H1 (cell line): ENCODE measurements at regions not wholly inside any gene's neighbourhood (a gene's known extent, or its start where the extent isn't known, plus 50 kb on each side); places are given as distances from the start of the nearest gene placed in this dataset.

ENCODE experiments used
- CTCF ChIA-PET: fragments of 300-600 bp; sonication (Branson Sonifier 250); formaldehyde crosslinking; loops from one replicate; lab custom pipeline; 2021; ENCODE audit not compliant: partially characterized antibody; lab: Charles Lee
- POLR2A ChIA-PET: fragments of 300-600 bp; sonication (Branson Sonifier 250); formaldehyde crosslinking; loops from one replicate; lab custom pipeline; 2021; ENCODE audit warnings: inconsistent platforms; ENCODE audit not compliant: partially characterized antibody; lab: Charles Lee
- DNase-seq, 2 experiments: peaks; one replicate each; pipeline versions ENCODE4 v3.0.0 to v3.0.0-alpha.2; 2010 to 2022; ENCODE audit warnings: low spot score in 2 of 2, low read depth in 1 of 2, mixed read lengths in 1 of 2
- FAIRE-seq: peaks from 2 replicates; lab custom pipeline; 2011; peaks lifted over from hg19 to GRCh38; lab: Jason Lieb, UNC
- H2AFZ ChIP-seq: 2 replicates; pipeline ENCODE4 v1.8.1; 2012; ENCODE audit warnings: low read length, inconsistent platforms
- H2AK5ac ChIP-seq: 2 replicates; pipeline ENCODE4 v1.6.1; 2013; ENCODE audit warnings: low read depth, low read length
- H2BK120ac ChIP-seq: replicated peaks from 2 replicates; pipeline ENCODE3; 2013; ENCODE audit warnings: low read depth, low read length, inconsistent platforms
- H2BK12ac ChIP-seq: 2 replicates; pipeline ENCODE4 v1.6.1; 2013; ENCODE audit warnings: low read depth, low read length
- H2BK15ac ChIP-seq: 2 replicates; pipeline ENCODE4 v1.6.1; 2013; ENCODE audit warnings: low read length
- H2BK20ac ChIP-seq: 2 replicates; pipeline ENCODE4 v1.6.1; 2013; ENCODE audit warnings: low read length
- H2BK5ac ChIP-seq: 2 replicates; pipeline ENCODE4 v1.6.1; 2013; ENCODE audit warnings: low read depth, low read length
- H3K14ac ChIP-seq: 2 replicates; pipeline ENCODE4 v1.6.1; 2013; ENCODE audit warnings: inconsistent platforms; ENCODE audit not compliant: insufficient read length
- H3K18ac ChIP-seq: 2 replicates; pipeline ENCODE4 v1.6.1; 2013; ENCODE audit warnings: low read length; ENCODE audit errors: extremely low read depth
- H3K23ac ChIP-seq: 2 replicates; pipeline ENCODE4 v1.6.1; 2013; ENCODE audit warnings: inconsistent platforms; ENCODE audit not compliant: insufficient read length
- H3K23me2 ChIP-seq: 2 replicates; pipeline ENCODE4 v1.6.1; 2013; ENCODE audit warnings: low read depth, low read length
- H3K27ac ChIP-seq: 2 replicates; pipeline ENCODE4 v1.6.1; 2011; ENCODE audit warnings: low read depth, low read length, inconsistent platforms
- H3K27me3 ChIP-seq, 4 experiments: replicated peaks in 1 of 4; 1 replicate in 1 of 4; 2 replicates in 3 of 4; pipeline versions ENCODE4 v1.6.1 to v1.8.1; 2011 to 2013; ENCODE audit warnings: low read length in 3 of 4, mild to moderate bottlenecking in 3 of 4, inconsistent platforms in 2 of 4, mixed read lengths in 2 of 4, moderate library complexity in 1 of 4; ENCODE audit not compliant: control insufficient read depth in 3 of 4, insufficient read depth in 3 of 4; ENCODE audit errors: extremely low read depth in 1 of 4
- H3K36me3 ChIP-seq, 4 experiments: 2 replicates each; pipeline versions ENCODE4 v1.6.1 to v1.8.1; 2011 to 2013; ENCODE audit warnings: mild to moderate bottlenecking in 4 of 4, low read length in 3 of 4, moderate library complexity in 2 of 4, control low read depth in 1 of 4, inconsistent platforms in 1 of 4; ENCODE audit not compliant: insufficient read depth in 4 of 4, control insufficient read depth in 2 of 4
- H3K4ac ChIP-seq: replicated peaks from 2 replicates; pipeline ENCODE3; 2013; ENCODE audit warnings: low read length, low read depth, mixed read lengths, inconsistent platforms; ENCODE audit not compliant: insufficient read length
- H3K4me1 ChIP-seq, 4 experiments: replicated peaks in 1 of 4; 1 replicate in 1 of 4; 2 replicates in 3 of 4; pipeline versions ENCODE4 v1.6.1 to v1.8.1; 2011 to 2013; ENCODE audit warnings: low read length in 3 of 4, inconsistent platforms in 2 of 4, mixed read lengths in 1 of 4; ENCODE audit not compliant: insufficient read depth in 4 of 4, control insufficient read depth in 3 of 4
- H3K4me2 ChIP-seq, 2 experiments: 2 replicates each; pipeline versions ENCODE4 v1.6.1 to v1.8.1; 2011 to 2013; ENCODE audit warnings: low read depth in 2 of 2, low read length in 2 of 2, control low read depth in 1 of 2, inconsistent platforms in 1 of 2, mild to moderate bottlenecking in 1 of 2; ENCODE audit not compliant: insufficient read depth in 1 of 2
- H3K4me3 ChIP-seq, 4 experiments: fragments of 200-600, 300-600 bp in 1 of 4; sonication (generic), shearing (Covaris generic), sonication (Bioruptor Twin) in 1 of 4; 2 replicates each; pipeline versions ENCODE4 v1.5.1 to v1.8.1; 2011 to 2016; ENCODE audit warnings: low read length in 4 of 4, low read depth in 3 of 4, control low read depth in 2 of 4, inconsistent platforms in 2 of 4, mild to moderate bottlenecking in 2 of 4, mixed read lengths in 1 of 4, moderate library complexity in 1 of 4; ENCODE audit not compliant: insufficient read depth in 2 of 4; ENCODE audit errors: extremely low read depth in 1 of 4
- H3K56ac ChIP-seq: replicated peaks from 2 replicates; pipeline ENCODE3; 2013; ENCODE audit warnings: low read depth, mild to moderate bottlenecking, mixed read lengths, low read length, inconsistent platforms; ENCODE audit not compliant: insufficient read length
- H3K79me1 ChIP-seq: 2 replicates; pipeline ENCODE4 v1.6.1; 2013; ENCODE audit warnings: low read depth, low read length, control low read depth
- H3K79me2 ChIP-seq, 2 experiments: 2 replicates each; pipeline versions ENCODE4 v1.6.1 to v1.8.1; 2012 to 2013; ENCODE audit warnings: low read length in 2 of 2, mild to moderate bottlenecking in 2 of 2, inconsistent platforms in 1 of 2; ENCODE audit not compliant: insufficient read depth in 2 of 2, control insufficient read depth in 1 of 2
- H3K9ac ChIP-seq, 4 experiments: replicated peaks in 1 of 4; 1 replicate in 1 of 4; 2 replicates in 3 of 4; pipeline versions ENCODE4 v1.6.1 to v1.8.1; 2011 to 2013; ENCODE audit warnings: low read depth in 3 of 4, low read length in 3 of 4, control low read depth in 2 of 4, mild to moderate bottlenecking in 2 of 4, moderate library complexity in 2 of 4, inconsistent platforms in 1 of 4; ENCODE audit errors: extremely low read depth in 1 of 4
- H3K9me3 ChIP-seq, 2 experiments: 2 replicates each; pipeline versions ENCODE4 v1.6.1 to v1.8.1; 2012 to 2013; ENCODE audit warnings: mild to moderate bottlenecking in 2 of 2, moderate library complexity in 2 of 2, control low read depth in 1 of 2, inconsistent platforms in 1 of 2, low read depth in 1 of 2, low read length in 1 of 2, mixed read lengths in 1 of 2; ENCODE audit not compliant: insufficient read depth in 2 of 2
- H4K20me1 ChIP-seq, 2 experiments: replicated peaks in 1 of 2; 2 replicates each; pipeline versions ENCODE3 to v1.8.1; 2011 to 2013; ENCODE audit warnings: inconsistent platforms in 2 of 2, low read length in 2 of 2, mild to moderate bottlenecking in 1 of 2; ENCODE audit not compliant: insufficient read depth in 2 of 2, control insufficient read depth in 1 of 2
- H4K5ac ChIP-seq: 2 replicates; pipeline ENCODE4 v1.6.1; 2013; ENCODE audit warnings: low read length, low read depth, mixed read lengths, inconsistent platforms; ENCODE audit not compliant: insufficient read length
- H4K8ac ChIP-seq: 2 replicates; pipeline ENCODE4 v1.8.0; 2013; ENCODE audit warnings: mild to moderate bottlenecking, moderate library complexity, low read length, inconsistent platforms; ENCODE audit not compliant: insufficient read depth; ENCODE audit errors: extremely low read depth
- H4K91ac ChIP-seq: replicated peaks from 2 replicates; pipeline ENCODE3; 2013; ENCODE audit warnings: low read length, mixed read lengths, inconsistent platforms; ENCODE audit not compliant: insufficient read length
- CREB1 ChIP-seq: IDR thresholded peaks from 2 replicates; pipeline ENCODE4 v1.6.1; 2012; ENCODE audit warnings: inconsistent platforms
- POU5F1 ChIP-seq: IDR thresholded peaks from 2 replicates; pipeline ENCODE4 v1.6.1; 2011; ENCODE audit warnings: low read depth, mild to moderate bottlenecking, low read length, moderate library complexity
- SAP30 ChIP-seq: fragments of 300-600 bp; sonication (generic); IDR thresholded peaks from 2 replicates; pipeline ENCODE4 v1.7.1; 2012; ENCODE audit warnings: low read length, moderate library complexity, mild to moderate bottlenecking, inconsistent platforms; ENCODE audit not compliant: insufficient read depth, insufficient replicate concordance
- WGBS, 2 experiments: shearing (Covaris generic) in 1 of 2; methylation state at CpG; one replicate each; pipeline versions ENCODE4 v1.1.6 to v1.1.7; 2013 to 2015; ENCODE audit warnings: low lambda C conversion rate in 2 of 2, mixed read lengths in 2 of 2, inconsistent platforms in 1 of 2, low coverage in 1 of 2, missing lambda C conversion rate in 1 of 2; ENCODE audit not compliant: insufficient replicate concordance in 2 of 2, insufficient coverage in 1 of 2, insufficient read length in 1 of 2; ENCODE audit errors: extremely low coverage in 1 of 2, missing lambda C conversion rate in 1 of 2; 5-methylcytosine and 5-hydroxymethylcytosine counted together
- TF ChIP-seq, protein P1 (sequence below): IDR thresholded peaks from 2 replicates; pipeline ENCODE4 v1.6.1; 2011; ENCODE audit warnings: low read length, improper control_type of control experiment

DNA sequence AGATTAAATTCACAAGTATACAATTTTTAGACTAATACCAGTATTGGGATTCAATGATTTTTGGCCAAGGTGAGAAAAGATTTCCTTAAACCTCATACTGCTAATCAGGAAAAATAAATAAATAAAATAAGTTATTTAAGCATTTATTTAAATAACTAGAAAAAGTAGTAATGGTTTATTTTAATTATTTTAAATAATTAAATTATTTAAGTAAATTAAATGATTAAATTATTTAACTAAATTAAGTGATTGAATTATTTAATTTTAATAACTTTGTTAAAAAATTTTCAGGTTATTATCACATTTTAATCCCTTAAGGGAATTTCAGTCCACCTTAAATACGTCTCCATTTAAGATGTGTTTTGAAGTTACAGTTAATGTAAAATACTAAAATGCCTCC, 1831.5 kb upstream of the MIR17HG start:
- Histone ChIP-seq H2BK5ac (no peak overlapping the region), H3K27me3 (no peaks in the 10 kb centered on the region), H3K4me3 (no peak overlapping the region), H4K5ac (no peak overlapping the region)
- no peak for TF ChIP-seq POU5F1
- no peak for TF ChIP-seq CREB1
- TF ChIP-seq SAP30: no peak
- TF ChIP-seq, protein P1, sequence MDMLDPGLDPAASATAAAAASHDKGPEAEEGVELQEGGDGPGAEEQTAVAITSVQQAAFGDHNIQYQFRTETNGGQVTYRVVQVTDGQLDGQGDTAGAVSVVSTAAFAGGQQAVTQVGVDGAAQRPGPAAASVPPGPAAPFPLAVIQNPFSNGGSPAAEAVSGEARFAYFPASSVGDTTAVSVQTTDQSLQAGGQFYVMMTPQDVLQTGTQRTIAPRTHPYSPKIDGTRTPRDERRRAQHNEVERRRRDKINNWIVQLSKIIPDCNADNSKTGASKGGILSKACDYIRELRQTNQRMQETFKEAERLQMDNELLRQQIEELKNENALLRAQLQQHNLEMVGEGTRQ: no peak
- TF ChIP-seq, all 59 proteins: peak for 0
- H3K27ac ChIP-seq: no peak overlapping the region
- no peaks in the 10 kb centered on the region for H3K79me2 ChIP-seq
- H3K4me2 ChIP-seq: no peak overlapping the region
- FAIRE-seq (no peak), DNase-seq (no peak)
- H3K23me2 ChIP-seq: no peaks in the 10 kb centered on the region
- no peak overlapping the region for H2BK20ac ChIP-seq
- H2BK12ac ChIP-seq: no peak overlapping the region
- no peak overlapping the region for H3K56ac ChIP-seq
- no peaks in the 10 kb centered on the region for H3K36me3 ChIP-seq
- H4K91ac ChIP-seq: no peak overlapping the region
- H3K79me1 ChIP-seq: no peaks in the 10 kb centered on the region
- no peak overlapping the region for H4K8ac ChIP-seq
- ChIA-PET POLR2A (no interaction called here), CTCF (no interaction called here)
- H3K18ac ChIP-seq: no peak overlapping the region
- peaks cover 0 to 9% of the 10 kb centered on the region in 2 experiments; a peak in 2 of 4 replicates for H3K9me3 ChIP-seq
- H3K9ac ChIP-seq: no peak overlapping the region
- no peak overlapping the region for H3K14ac ChIP-seq
- H2BK15ac ChIP-seq: no peak overlapping the region
- H2AK5ac ChIP-seq: no peak overlapping the region
- H2AFZ ChIP-seq: no peak overlapping the region
- 100% methylated on average over 1 of the region's 1 CpG; no CpG with 5 or more reads in 1 of the 2 experiments for WGBS, 2 experiments
- no peak overlapping the region for H2BK120ac ChIP-seq
- no peak overlapping the region for H3K4ac ChIP-seq
- H4K20me1 ChIP-seq: no peaks in the 10 kb centered on the region
- no peak overlapping the region for H3K23ac ChIP-seq
- H3K4me1 ChIP-seq: peaks cover 2 to 10% (median 6%) of the 10 kb centered on the region in 4 experiments; a peak in 5 of 7 replicates
